SK-N-SH treated with all-trans-retinoic acid at 6 μM for 48 hours (cell line): ENCODE measurements at regions not wholly inside any gene's neighbourhood (a gene's known extent, or its start where the extent isn't known, plus 50 kb on each side); places are given as distances from the start of the nearest gene placed in this dataset.

ENCODE experiments used
- ATAC-seq: fragments of 200-7000 bp; cut with Tn5 transposase; 3 replicates; pipeline ENCODE4 v1.9.1; 2020; ENCODE audit warnings: mild to moderate bottlenecking, moderate library complexity
- ARNTL ChIP-seq: fragments of 450-650 bp; formaldehyde crosslinking; IDR thresholded peaks from 2 replicates; pipeline ENCODE4 v1.5.0; 2020; ENCODE audit warnings: low read depth, mild to moderate bottlenecking, moderate library complexity, borderline replicate concordance
- BACH2 ChIP-seq: fragments of 250-450 bp; sonication (Bioruptor Pico); IDR thresholded peaks from 2 replicates; pipeline ENCODE4 v1.9.0; 2021; ENCODE audit warnings: mild to moderate bottlenecking, borderline replicate concordance
- CREB5 ChIP-seq: fragments of 250-450 bp; sonication (Bioruptor Pico); IDR thresholded peaks from 2 replicates; pipeline ENCODE4 v1.5.1; 2020; ENCODE audit warnings: low read depth, mild to moderate bottlenecking, moderate library complexity
- CSDC2 ChIP-seq: fragments of 250-450 bp; sonication (Bioruptor Pico); IDR thresholded peaks from 2 replicates; pipeline ENCODE4 v1.5.0; 2020; ENCODE audit warnings: mild to moderate bottlenecking, moderate library complexity
- ESRRG ChIP-seq: fragments of 250-450 bp; sonication (Bioruptor Pico); IDR thresholded peaks from 2 replicates; pipeline ENCODE4 v1.6.1; 2021; ENCODE audit warnings: mild to moderate bottlenecking
- GLIS3 ChIP-seq: fragments of 250-450 bp; sonication (Bioruptor Pico); IDR thresholded peaks from 2 replicates; pipeline ENCODE4 v1.5.0; 2020; ENCODE audit warnings: mild to moderate bottlenecking, moderate library complexity
- ISL1 ChIP-seq: fragments of 250-450 bp; sonication (Bioruptor Pico); IDR thresholded peaks from 2 replicates; pipeline ENCODE4 v2.1.2; 2022; ENCODE audit warnings: mild to moderate bottlenecking, moderate library complexity
- OSR1 ChIP-seq: fragments of 250-450 bp; sonication (Bioruptor Pico); IDR thresholded peaks from 2 replicates; pipeline ENCODE4 v1.8.0; 2022; ENCODE audit warnings: moderate library complexity, mild to moderate bottlenecking, inconsistent platforms
- PPARA ChIP-seq: fragments of 250-450 bp; sonication (Bioruptor Pico); IDR thresholded peaks from 2 replicates; pipeline ENCODE4 v1.5.0; 2020; ENCODE audit warnings: mild to moderate bottlenecking, borderline replicate concordance
- RARB ChIP-seq: fragments of 250-450 bp; sonication (Bioruptor Pico); IDR thresholded peaks from 2 replicates; pipeline ENCODE4 v1.8.0; 2021; ENCODE audit warnings: mild to moderate bottlenecking, moderate library complexity
- SNAI2 ChIP-seq: fragments of 250-450 bp; sonication (Bioruptor Pico); IDR thresholded peaks from 2 replicates; pipeline ENCODE4 v1.5.0; 2020; ENCODE audit warnings: mild to moderate bottlenecking, moderate library complexity
- TCF4 ChIP-seq: fragments of 250-450 bp; sonication (Bioruptor Pico); IDR thresholded peaks from 2 replicates; pipeline ENCODE4 v1.8.0; 2021; ENCODE audit warnings: mild to moderate bottlenecking, moderate library complexity, borderline replicate concordance
- TOX ChIP-seq: fragments of 250-450 bp; sonication (Bioruptor Pico); IDR thresholded peaks from 2 replicates; pipeline ENCODE4 v1.8.0; 2021; ENCODE audit warnings: mild to moderate bottlenecking, moderate library complexity, borderline replicate concordance
- TSHZ2 ChIP-seq: fragments of 250-450 bp; sonication (Bioruptor Pico); IDR thresholded peaks from 2 replicates; pipeline ENCODE4 v1.5.0; 2020; ENCODE audit warnings: mild to moderate bottlenecking, moderate library complexity
- ZC3H10 ChIP-seq: fragments of 250-450 bp; sonication (Bioruptor Pico); IDR thresholded peaks from 2 replicates; pipeline ENCODE4 v1.5.1; 2021; ENCODE audit warnings: mild to moderate bottlenecking, moderate library complexity
- ZFP3 ChIP-seq: fragments of 250-450 bp; sonication (Bioruptor Pico); IDR thresholded peaks from 2 replicates; pipeline ENCODE4 v1.5.0; 2020; ENCODE audit warnings: mild to moderate bottlenecking, moderate library complexity
- ZFP30 ChIP-seq: fragments of 450-650 bp; formaldehyde crosslinking; IDR thresholded peaks from 2 replicates; pipeline ENCODE4 v1.5.0; 2022; ENCODE audit warnings: mild to moderate bottlenecking, moderate library complexity
- ZNF565 ChIP-seq: fragments of 450-650 bp; formaldehyde crosslinking; conservative IDR thresholded peaks from 2 replicates; pipeline ENCODE4 v1.5.0; 2020; ENCODE audit warnings: low read depth, mild to moderate bottlenecking, moderate library complexity
- ZNF70 ChIP-seq: fragments of 450-650 bp; formaldehyde crosslinking; IDR thresholded peaks from 2 replicates; pipeline ENCODE4 v1.5.0; 2020; ENCODE audit warnings: mild to moderate bottlenecking, moderate library complexity
- ZNF8 ChIP-seq: fragments of 450-650 bp; formaldehyde crosslinking; IDR thresholded peaks from 2 replicates; pipeline ENCODE4 v1.5.0; 2020; ENCODE audit warnings: mild to moderate bottlenecking, moderate library complexity
- TF ChIP-seq, protein P1 (sequence below): fragments of 250-450 bp; sonication (Bioruptor Pico); IDR thresholded peaks from 2 replicates; pipeline ENCODE4 v1.8.0; 2021; ENCODE audit warnings: low read depth, mild to moderate bottlenecking, moderate library complexity, borderline replicate concordance
- TF ChIP-seq, protein P2 (sequence below): fragments of 250-450 bp; sonication (Bioruptor Pico); IDR thresholded peaks from 2 replicates; pipeline ENCODE4 v1.5.1; 2021; ENCODE audit warnings: mild to moderate bottlenecking, moderate library complexity

GRCh38 chr4:115249808-115250207, 136.4 kb upstream of the NDST4 start (continued):
- TF ChIP-seq, protein P1, sequence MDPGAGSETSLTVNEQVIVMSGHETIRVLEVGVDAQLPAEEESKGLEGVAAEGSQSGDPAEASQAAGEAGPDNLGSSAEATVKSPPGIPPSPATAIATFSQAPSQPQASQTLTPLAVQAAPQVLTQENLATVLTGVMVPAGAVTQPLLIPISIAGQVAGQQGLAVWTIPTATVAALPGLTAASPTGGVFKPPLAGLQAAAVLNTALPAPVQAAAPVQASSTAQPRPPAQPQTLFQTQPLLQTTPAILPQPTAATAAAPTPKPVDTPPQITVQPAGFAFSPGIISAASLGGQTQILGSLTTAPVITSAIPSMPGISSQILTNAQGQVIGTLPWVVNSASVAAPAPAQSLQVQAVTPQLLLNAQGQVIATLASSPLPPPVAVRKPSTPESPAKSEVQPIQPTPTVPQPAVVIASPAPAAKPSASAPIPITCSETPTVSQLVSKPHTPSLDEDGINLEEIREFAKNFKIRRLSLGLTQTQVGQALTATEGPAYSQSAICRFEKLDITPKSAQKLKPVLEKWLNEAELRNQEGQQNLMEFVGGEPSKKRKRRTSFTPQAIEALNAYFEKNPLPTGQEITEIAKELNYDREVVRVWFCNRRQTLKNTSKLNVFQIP (CRISPR knock-in tag) = no peak
- TF ChIP-seq TSHZ2 (no peak), ZFP3 (no peak), TOX (CRISPR knock-in tag) (no peak)

GRCh38 chr4:115234405-115235093, 121.1 kb upstream of the NDST4 start:
- TF ChIP-seq SNAI2 (CRISPR knock-in tag) (no peak), ISL1 (no peak)
- peak; percentile 69; the same call in 2 of the 3 replicates for ATAC-seq

DNA sequence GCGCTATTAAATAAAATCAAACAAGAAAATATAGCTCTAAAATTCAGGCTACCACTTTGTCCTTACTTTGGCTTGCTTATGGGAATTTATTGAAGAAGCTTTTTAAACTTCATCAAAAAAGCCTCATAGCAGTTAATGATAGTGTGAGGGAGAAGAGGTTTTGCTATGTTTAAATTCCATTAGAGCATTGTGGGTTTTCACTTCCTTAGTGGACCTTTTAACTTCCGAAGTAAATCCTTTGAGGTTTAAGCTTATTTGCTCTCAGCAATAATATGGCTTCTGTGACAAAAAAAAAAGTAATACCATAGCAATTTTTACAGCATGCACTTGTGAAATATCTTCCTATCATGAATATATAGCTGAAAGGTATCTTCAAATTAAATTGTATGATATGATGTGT, 120.2 kb upstream of the NDST4 start:
- ATAC-seq = no peak

GRCh38 chr4:115229873-115230272, 116.5 kb upstream of the NDST4 start:
- no peak for ATAC-seq
- no peak for TF ChIP-seq ZNF8 (CRISPR knock-in tag)
- no peak for TF ChIP-seq TCF4 (CRISPR knock-in tag)
- TF ChIP-seq ZNF565 (CRISPR knock-in tag) = no peak
- no peak for TF ChIP-seq ESRRG (CRISPR knock-in tag)
- no peak for TF ChIP-seq RARB
- no peak for TF ChIP-seq TOX (CRISPR knock-in tag)
- no peak for TF ChIP-seq ISL1
- no peak for TF ChIP-seq CREB5
- TF ChIP-seq SNAI2 (CRISPR knock-in tag) = no peak
- TF ChIP-seq ZC3H10 (CRISPR knock-in tag) = no peak
- TF ChIP-seq ZFP3 = no peak
- TF ChIP-seq ZNF70 (CRISPR knock-in tag) = no peak
- no peak for TF ChIP-seq CSDC2
- TF ChIP-seq ARNTL = no peak
- TF ChIP-seq ZFP30 = no peak
- no peak for TF ChIP-seq GLIS3
- TF ChIP-seq, protein P1 (CRISPR knock-in tag) = no peak
- TF ChIP-seq OSR1 (CRISPR knock-in tag) = no peak
- TF ChIP-seq TSHZ2 = no peak
- TF ChIP-seq, protein P2, sequence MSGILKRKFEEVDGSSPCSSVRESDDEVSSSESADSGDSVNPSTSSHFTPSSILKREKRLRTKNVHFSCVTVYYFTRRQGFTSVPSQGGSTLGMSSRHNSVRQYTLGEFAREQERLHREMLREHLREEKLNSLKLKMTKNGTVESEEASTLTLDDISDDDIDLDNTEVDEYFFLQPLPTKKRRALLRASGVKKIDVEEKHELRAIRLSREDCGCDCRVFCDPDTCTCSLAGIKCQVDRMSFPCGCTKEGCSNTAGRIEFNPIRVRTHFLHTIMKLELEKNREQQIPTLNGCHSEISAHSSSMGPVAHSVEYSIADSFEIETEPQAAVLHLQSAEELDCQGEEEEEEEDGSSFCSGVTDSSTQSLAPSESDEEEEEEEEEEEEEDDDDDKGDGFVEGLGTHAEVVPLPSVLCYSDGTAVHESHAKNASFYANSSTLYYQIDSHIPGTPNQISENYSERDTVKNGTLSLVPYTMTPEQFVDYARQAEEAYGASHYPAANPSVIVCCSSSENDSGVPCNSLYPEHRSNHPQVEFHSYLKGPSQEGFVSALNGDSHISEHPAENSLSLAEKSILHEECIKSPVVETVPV = no peak

More for the DNA sequence above, 120.2 kb upstream of the NDST4 start:
- TF ChIP-seq PPARA (CRISPR knock-in tag) (no peak), ZFP3 (no peak), BACH2 (CRISPR knock-in tag) (no peak), ESRRG (CRISPR knock-in tag) (no peak), RARB (no peak), TOX (CRISPR knock-in tag) (no peak), ZFP30 (no peak), CSDC2 (no peak)
